WTC11 (cell line): ENCODE measurements at regions not wholly inside any gene's neighbourhood (a gene's known extent, or its start where the extent isn't known, plus 50 kb on each side); places are given as distances from the start of the nearest gene placed in this dataset.

Experiments used
- E2F1 ChIP-seq: sonication (generic); formaldehyde crosslinking; IDR thresholded peaks from 2 replicates; pipeline ENCODE4 v1.8.0; 2022; ENCODE audit warnings: mild to moderate bottlenecking, missing genetic modification reagents
- FOXJ3 ChIP-seq: sonication (generic); formaldehyde crosslinking; IDR thresholded peaks from 2 replicates; pipeline ENCODE4 v1.9.0; 2021; ENCODE audit warnings: missing genetic modification reagents, mild to moderate bottlenecking, borderline replicate concordance
- JUN ChIP-seq: sonication (generic); formaldehyde crosslinking; IDR thresholded peaks from 2 replicates; pipeline ENCODE4 v1.8.0; 2023; ENCODE audit warnings: mild to moderate bottlenecking, missing genetic modification reagents
- TEAD4 ChIP-seq: sonication (generic); formaldehyde crosslinking; IDR thresholded peaks from 2 replicates; pipeline ENCODE4 v1.8.0; 2022; ENCODE audit warnings: mild to moderate bottlenecking, missing genetic modification reagents
- TF ChIP-seq, protein P1 (sequence below): fragments of 200-600 bp; IDR thresholded peaks from 2 replicates; pipeline ENCODE4 v1.8.0; 2022; ENCODE audit warnings: antibody characterized with exemption

DNA sequence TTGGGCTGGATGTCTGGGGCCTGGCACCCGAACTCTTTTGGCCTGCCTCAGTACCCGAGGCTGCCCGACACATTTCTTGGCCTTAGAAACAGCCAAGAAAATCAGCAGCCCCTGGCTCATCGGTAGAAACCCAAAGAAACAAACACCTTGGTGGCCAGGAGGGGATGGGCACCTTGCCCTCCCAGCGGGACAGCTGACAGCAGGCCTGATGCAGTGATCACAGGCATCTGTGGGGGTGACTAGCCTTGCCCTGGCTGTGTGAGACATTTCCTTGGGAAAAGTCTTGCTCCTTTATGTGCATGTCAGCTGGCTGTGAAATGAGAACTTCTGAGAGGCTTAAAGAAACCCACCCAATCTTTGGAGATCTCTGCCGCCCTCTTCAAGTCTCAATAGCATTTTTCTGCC, 60.9 kb downstream of the SMIM38 start:
- no peak for TF ChIP-seq TEAD4
- TF ChIP-seq, protein P1, sequence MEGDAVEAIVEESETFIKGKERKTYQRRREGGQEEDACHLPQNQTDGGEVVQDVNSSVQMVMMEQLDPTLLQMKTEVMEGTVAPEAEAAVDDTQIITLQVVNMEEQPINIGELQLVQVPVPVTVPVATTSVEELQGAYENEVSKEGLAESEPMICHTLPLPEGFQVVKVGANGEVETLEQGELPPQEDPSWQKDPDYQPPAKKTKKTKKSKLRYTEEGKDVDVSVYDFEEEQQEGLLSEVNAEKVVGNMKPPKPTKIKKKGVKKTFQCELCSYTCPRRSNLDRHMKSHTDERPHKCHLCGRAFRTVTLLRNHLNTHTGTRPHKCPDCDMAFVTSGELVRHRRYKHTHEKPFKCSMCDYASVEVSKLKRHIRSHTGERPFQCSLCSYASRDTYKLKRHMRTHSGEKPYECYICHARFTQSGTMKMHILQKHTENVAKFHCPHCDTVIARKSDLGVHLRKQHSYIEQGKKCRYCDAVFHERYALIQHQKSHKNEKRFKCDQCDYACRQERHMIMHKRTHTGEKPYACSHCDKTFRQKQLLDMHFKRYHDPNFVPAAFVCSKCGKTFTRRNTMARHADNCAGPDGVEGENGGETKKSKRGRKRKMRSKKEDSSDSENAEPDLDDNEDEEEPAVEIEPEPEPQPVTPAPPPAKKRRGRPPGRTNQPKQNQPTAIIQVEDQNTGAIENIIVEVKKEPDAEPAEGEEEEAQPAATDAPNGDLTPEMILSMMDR: no peak
- TF ChIP-seq E2F1 (CRISPR knock-in tag): no peak
- TF ChIP-seq JUN (CRISPR knock-in tag): no peak
- no peak for TF ChIP-seq FOXJ3
